ENCODE measurements at regions not wholly inside any gene's neighbourhood (a gene's known extent, or its start where the extent isn't known, plus 50 kb on each side); places are given as distances from the start of the nearest gene placed in this dataset.

GRCh38 chr15:95044745-95045417, 813.5 kb downstream of the MCTP2 start:
- no peak overlapping the region for H3K9ac ChIP-seq (ENCODE audit: low read length)
- H3K79me2 ChIP-seq (ENCODE audit: low read length) = no peaks in the 10 kb centered on the region
- no peaks in the 10 kb centered on the region for H3K27me3 ChIP-seq (replicated peaks; ENCODE audit: insufficient read depth, low read length)
- no peaks in the 10 kb centered on the region for H3K36me3 ChIP-seq (replicated peaks; ENCODE audit: insufficient read depth, low read length)
- no peak overlapping the region for H3K4me2 ChIP-seq (ENCODE audit: low read depth, low read length)
- no peak overlapping the region for H3K4me3 ChIP-seq (ENCODE audit: low read length)
- no peak for TF ChIP-seq CTCF (IDR thresholded peaks at IDR 0.05; ENCODE audit: low read length)
- no peak for TF ChIP-seq EZH2 (optimal IDR thresholded peaks at IDR 0.05; ENCODE audit: low read depth, low read length)
- no peak for TF ChIP-seq EZH2phosphoT487 (IDR thresholded peaks at IDR 0.05; ENCODE audit: low read length)
- no peak for DNase-seq
- no peaks in the 10 kb centered on the region for H3K4me1 ChIP-seq (ENCODE audit: low read length)
- H3K27ac ChIP-seq (ENCODE audit: low read length) = no peak overlapping the region
- H2AFZ ChIP-seq (ENCODE audit: low read length) = no peak overlapping the region
- H3F3A ChIP-seq (ENCODE audit: insufficient read depth, low read length) = no peaks in the 10 kb centered on the region
- no peaks in the 10 kb centered on the region for H4K20me1 ChIP-seq (ENCODE audit: insufficient read depth, low read length)
- H3K9me3 ChIP-seq (replicated peaks; ENCODE audit: insufficient read depth, low read length) = no peaks in the 10 kb centered on the region
- H3K9me2 ChIP-seq (replicated peaks; ENCODE audit: insufficient read depth, low read length) = no peaks in the 10 kb centered on the region

DNA sequence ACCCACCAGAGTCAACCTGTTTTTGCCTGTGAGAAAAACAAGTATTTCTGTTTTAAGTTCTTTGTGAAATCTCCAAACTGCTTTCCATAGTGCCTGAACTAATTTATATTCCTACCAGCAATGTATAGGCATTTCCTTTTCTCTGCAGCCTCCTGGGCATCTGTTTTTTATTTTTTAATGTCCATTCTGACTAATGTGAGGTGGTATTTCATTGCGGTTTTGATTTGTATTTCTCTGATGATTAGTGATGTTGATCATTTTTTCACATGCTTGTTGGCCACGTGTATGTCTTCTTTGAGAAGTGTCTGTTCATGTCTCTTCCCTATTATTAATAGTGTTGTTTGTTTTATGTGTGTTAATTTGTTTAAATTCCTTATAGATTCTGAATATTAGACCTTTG, 820.5 kb downstream of the MCTP2 start:
- no peak overlapping the region for H3K27ac ChIP-seq (ENCODE audit: low read length)
- H3K79me2 ChIP-seq (ENCODE audit: low read length) = no peaks in the 10 kb centered on the region
- H3K4me3 ChIP-seq (ENCODE audit: low read length) = no peak overlapping the region
- H3K27me3 ChIP-seq (replicated peaks; ENCODE audit: insufficient read depth, low read length) = no peaks in the 10 kb centered on the region
- no peak for DNase-seq
- no peak overlapping the region for H3K4me2 ChIP-seq (ENCODE audit: low read depth, low read length)
- no peak for TF ChIP-seq EZH2 (optimal IDR thresholded peaks at IDR 0.05; ENCODE audit: low read depth, low read length)
- no peak for TF ChIP-seq EZH2phosphoT487 (IDR thresholded peaks at IDR 0.05; ENCODE audit: low read length)
- no peak for TF ChIP-seq CTCF (IDR thresholded peaks at IDR 0.05; ENCODE audit: low read length)
- H3K9me3 ChIP-seq (replicated peaks; ENCODE audit: insufficient read depth, low read length) = no peaks in the 10 kb centered on the region
- no peaks in the 10 kb centered on the region for H4K20me1 ChIP-seq (ENCODE audit: insufficient read depth, low read length)
- no peak overlapping the region for H2AFZ ChIP-seq (ENCODE audit: low read length)
- H3K9me2 ChIP-seq (replicated peaks; ENCODE audit: insufficient read depth, low read length) = no peaks in the 10 kb centered on the region
- no peaks in the 10 kb centered on the region for H3K36me3 ChIP-seq (replicated peaks; ENCODE audit: insufficient read depth, low read length)
- H3K4me1 ChIP-seq (ENCODE audit: low read length) = no peaks in the 10 kb centered on the region
- no peaks in the 10 kb centered on the region for H3F3A ChIP-seq (ENCODE audit: insufficient read depth, low read length)
- no peak overlapping the region for H3K9ac ChIP-seq (ENCODE audit: low read length)

DNA sequence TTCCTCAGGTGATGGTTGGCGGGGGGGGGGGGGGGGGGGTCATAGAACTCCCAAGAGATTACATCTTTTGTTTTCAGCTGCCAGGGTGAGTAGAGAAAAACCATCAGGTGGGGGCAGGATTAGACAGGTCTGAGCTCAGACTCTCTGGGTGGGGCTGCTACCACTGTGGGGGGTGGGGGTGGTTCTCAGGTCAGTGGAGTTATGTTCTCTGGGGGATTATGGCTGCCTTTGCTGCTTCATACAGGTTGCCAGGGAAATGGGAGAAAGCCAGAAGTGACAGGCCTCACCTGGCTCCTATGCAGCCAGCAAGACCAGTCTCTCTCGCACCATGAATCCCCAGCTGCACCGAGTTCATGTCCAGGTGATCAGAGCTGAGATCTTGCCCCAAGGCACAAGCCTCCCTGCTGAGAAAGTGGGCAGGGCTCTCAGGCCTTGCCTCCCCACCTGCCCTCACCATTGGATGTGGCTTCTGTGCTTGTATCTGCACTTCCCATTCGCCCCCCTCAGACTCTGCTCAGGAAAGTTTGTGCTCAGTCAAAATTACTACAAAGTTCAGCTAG, 828.1 kb downstream of the MCTP2 start:
- Histone ChIP-seq H4K20me1 (ENCODE audit: insufficient read depth, low read length) (no peaks in the 10 kb centered on the region), H3K27me3 (replicated peaks; ENCODE audit: insufficient read depth, low read length) (no peaks in the 10 kb centered on the region), H3K9ac (ENCODE audit: low read length) (no peak overlapping the region), H3F3A (ENCODE audit: insufficient read depth, low read length) (no peaks in the 10 kb centered on the region), H3K4me2 (ENCODE audit: low read depth, low read length) (no peak overlapping the region), H3K4me3 (ENCODE audit: low read length) (no peak overlapping the region), H2AFZ (ENCODE audit: low read length) (no peak overlapping the region), H3K4me1 (ENCODE audit: low read length) (no peaks in the 10 kb centered on the region), H3K79me2 (ENCODE audit: low read length) (no peaks in the 10 kb centered on the region), H3K9me2 (replicated peaks; ENCODE audit: insufficient read depth, low read length) (no peaks in the 10 kb centered on the region), H3K36me3 (replicated peaks; ENCODE audit: insufficient read depth, low read length) (no peaks in the 10 kb centered on the region), H3K27ac (ENCODE audit: low read length) (no peak overlapping the region), H3K9me3 (replicated peaks; ENCODE audit: insufficient read depth, low read length) (no peaks in the 10 kb centered on the region)
- TF ChIP-seq EZH2 (optimal IDR thresholded peaks at IDR 0.05; ENCODE audit: low read depth, low read length) (no peak), EZH2phosphoT487 (IDR thresholded peaks at IDR 0.05; ENCODE audit: low read length) (no peak), CTCF (IDR thresholded peaks at IDR 0.05; ENCODE audit: low read length) (no peak)
- no peak for DNase-seq

All from MM.1S (cell line).